ENCODE measurements at regions not wholly inside any gene's neighbourhood (a gene's known extent, or its start where the extent isn't known, plus 50 kb on each side); places are given as distances from the start of the nearest gene placed in this dataset.

GRCh38 chr6:18672852-18673251 is 285.7 kb downstream of the RNF144B start:
- DNase-seq (ENCODE audit: low read depth): no peak

- DNase-seq (ENCODE audit: low read depth): no peak
These were observed 287.2 kb downstream of the RNF144B start for GRCh38 chr6:18674346-18674745.

GRCh38 chr6:18675881-18676280 is 288.7 kb downstream of the RNF144B start:
- no peak for DNase-seq (ENCODE audit: low read depth)

- DNase-seq (ENCODE audit: low read depth): no peak
These were observed 289.4 kb downstream of the RNF144B start for GRCh38 chr6:18676548-18676947.

- DNase-seq (ENCODE audit: low read depth): no peak
These were observed 293.7 kb downstream of the RNF144B start for GRCh38 chr6:18680842-18681241.

GRCh38 chr6:18681832-18682503 is 294.8 kb downstream of the RNF144B start:
- no peak for DNase-seq (ENCODE audit: low read depth)

GRCh38 chr6:18684343-18684742 is 297.2 kb downstream of the RNF144B start:
- DNase-seq (ENCODE audit: low read depth): no peak

- no peak for DNase-seq (ENCODE audit: low read depth)
These were observed 306.0 kb downstream of the RNF144B start for GRCh38 chr6:18692929-18693685.

- DNase-seq (ENCODE audit: low read depth): no peak
These were observed 306.7 kb downstream of the RNF144B start for GRCh38 chr6:18693881-18694280.

- DNase-seq (ENCODE audit: low read depth): no peak
These were observed 316.4 kb downstream of the RNF144B start for GRCh38 chr6:18703546-18703945.

- no peak for DNase-seq (ENCODE audit: low read depth)
These were observed 320.7 kb downstream of the RNF144B start for GRCh38 chr6:18707714-18708439.

- DNase-seq (ENCODE audit: low read depth): no peak
These were observed 325.4 kb downstream of the RNF144B start for GRCh38 chr6:18712595-18712994.

GRCh38 chr6:18720075-18720474 is 332.9 kb downstream of the RNF144B start:
- no peak for DNase-seq (ENCODE audit: low read depth)

- DNase-seq (ENCODE audit: low read depth): no peak
These were observed 336.9 kb downstream of the RNF144B start for GRCh38 chr6:18724056-18724455.

- no peak for DNase-seq (ENCODE audit: low read depth)
These were observed 338.3 kb downstream of the RNF144B start for GRCh38 chr6:18725449-18725848.

- no peak for DNase-seq (ENCODE audit: low read depth)
These were observed 346.9 kb downstream of the RNF144B start for GRCh38 chr6:18733921-18734550.

GRCh38 chr6:18741741-18742140 is 354.6 kb downstream of the RNF144B start:
- no peak for DNase-seq (ENCODE audit: low read depth)

- DNase-seq (ENCODE audit: low read depth): no peak
These were observed 355.3 kb downstream of the RNF144B start for GRCh38 chr6:18742406-18742805.

GRCh38 chr6:18746727-18747126 is 359.6 kb downstream of the RNF144B start:
- DNase-seq (ENCODE audit: low read depth): no peak

GRCh38 chr6:18748314-18748713 is 361.2 kb downstream of the RNF144B start:
- DNase-seq (ENCODE audit: low read depth): no peak

- DNase-seq (ENCODE audit: low read depth): no peak
These were observed 365.3 kb downstream of the RNF144B start for GRCh38 chr6:18752278-18753068.

- DNase-seq (ENCODE audit: low read depth): no peak
These were observed 365.9 kb downstream of the RNF144B start for GRCh38 chr6:18753076-18753475.
